A673 (cell line): ENCODE measurements at regions not wholly inside any gene's neighbourhood (a gene's known extent, or its start where the extent isn't known, plus 50 kb on each side); places are given as distances from the start of the nearest gene placed in this dataset.

Experiments
- EZH2 ChIP-seq: fragments of 200-600 bp; sonication (generic); IDR thresholded peaks from 2 replicates; pipeline ENCODE4 v1.6.1; 2017; ENCODE audit warnings: borderline replicate concordance, low read depth, mild to moderate bottlenecking, mixed read lengths, antibody characterized with exemption, low read length; ENCODE audit not compliant: poor library complexity, severe bottlenecking
- TF ChIP-seq, protein P1 (sequence below): fragments of 300-800, 200-600 bp; sonication (generic); conservative IDR thresholded peaks from 2 replicates; pipeline ENCODE4 v1.5.1; 2017; ENCODE audit warnings: low read depth, mild to moderate bottlenecking, antibody characterized with exemption, low read length, moderate library complexity, mixed read lengths

- TF ChIP-seq, protein P1, sequence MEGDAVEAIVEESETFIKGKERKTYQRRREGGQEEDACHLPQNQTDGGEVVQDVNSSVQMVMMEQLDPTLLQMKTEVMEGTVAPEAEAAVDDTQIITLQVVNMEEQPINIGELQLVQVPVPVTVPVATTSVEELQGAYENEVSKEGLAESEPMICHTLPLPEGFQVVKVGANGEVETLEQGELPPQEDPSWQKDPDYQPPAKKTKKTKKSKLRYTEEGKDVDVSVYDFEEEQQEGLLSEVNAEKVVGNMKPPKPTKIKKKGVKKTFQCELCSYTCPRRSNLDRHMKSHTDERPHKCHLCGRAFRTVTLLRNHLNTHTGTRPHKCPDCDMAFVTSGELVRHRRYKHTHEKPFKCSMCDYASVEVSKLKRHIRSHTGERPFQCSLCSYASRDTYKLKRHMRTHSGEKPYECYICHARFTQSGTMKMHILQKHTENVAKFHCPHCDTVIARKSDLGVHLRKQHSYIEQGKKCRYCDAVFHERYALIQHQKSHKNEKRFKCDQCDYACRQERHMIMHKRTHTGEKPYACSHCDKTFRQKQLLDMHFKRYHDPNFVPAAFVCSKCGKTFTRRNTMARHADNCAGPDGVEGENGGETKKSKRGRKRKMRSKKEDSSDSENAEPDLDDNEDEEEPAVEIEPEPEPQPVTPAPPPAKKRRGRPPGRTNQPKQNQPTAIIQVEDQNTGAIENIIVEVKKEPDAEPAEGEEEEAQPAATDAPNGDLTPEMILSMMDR, result peak; percentile 64
- no peak for TF ChIP-seq EZH2
These were observed 86.5 kb downstream of the OTUD1 start for GRCh38 chr10:23525406-23525805.
